Colonic mucosa (tissue), 4 donors: ENCODE measurements at regions not wholly inside any gene's neighbourhood (a gene's known extent, or its start where the extent isn't known, plus 50 kb on each side); places are given as distances from the start of the nearest gene placed in this dataset.

Experiments used
- DNase-seq: peaks from one replicate; pipeline ENCODE4 v3.0.0-alpha.2; 2020
- H3K27ac ChIP-seq: fragments of 200-600 bp; one replicate; pipeline ENCODE4 v1.8.0; 2021
- H3K27me3 ChIP-seq: fragments of 200-600 bp; one replicate; pipeline ENCODE4 v1.8.0; 2021
- H3K36me3 ChIP-seq: fragments of 200-600 bp; one replicate; pipeline ENCODE4 v1.8.0; 2021
- H3K4me1 ChIP-seq: fragments of 200-600 bp; one replicate; pipeline ENCODE4 v1.8.0; 2021; ENCODE audit warnings: mild to moderate bottlenecking
- H3K4me3 ChIP-seq: fragments of 200-600 bp; one replicate; pipeline ENCODE4 v1.8.0; 2021
- H3K9ac ChIP-seq, 2 donors: one replicate each; pipeline ENCODE4 v1.7.0; 2013; ENCODE audit warnings: control low read depth in 2 of 2, low read depth in 2 of 2, low read length in 2 of 2
- H3K9me3 ChIP-seq: fragments of 200-600 bp; one replicate; pipeline ENCODE4 v1.8.0; 2021
- intact Hi-C: fragments of 100-400 bp; cut with DNase I; formaldehyde crosslinking; loops from one replicate; pipeline ENCODE4 v1.14.1; 2022
- TF ChIP-seq, protein P1 (sequence below): fragments of 200-600 bp; IDR thresholded peaks from one replicate; pipeline ENCODE4 v1.8.0; 2022; ENCODE audit warnings: antibody characterized with exemption, mild to moderate bottlenecking
- donor health status: healthy.
- donor health status: DM: no; HTN: no; CAD: no.
- donor health status: DM: no; HTN: no; CAD: no.

DNA sequence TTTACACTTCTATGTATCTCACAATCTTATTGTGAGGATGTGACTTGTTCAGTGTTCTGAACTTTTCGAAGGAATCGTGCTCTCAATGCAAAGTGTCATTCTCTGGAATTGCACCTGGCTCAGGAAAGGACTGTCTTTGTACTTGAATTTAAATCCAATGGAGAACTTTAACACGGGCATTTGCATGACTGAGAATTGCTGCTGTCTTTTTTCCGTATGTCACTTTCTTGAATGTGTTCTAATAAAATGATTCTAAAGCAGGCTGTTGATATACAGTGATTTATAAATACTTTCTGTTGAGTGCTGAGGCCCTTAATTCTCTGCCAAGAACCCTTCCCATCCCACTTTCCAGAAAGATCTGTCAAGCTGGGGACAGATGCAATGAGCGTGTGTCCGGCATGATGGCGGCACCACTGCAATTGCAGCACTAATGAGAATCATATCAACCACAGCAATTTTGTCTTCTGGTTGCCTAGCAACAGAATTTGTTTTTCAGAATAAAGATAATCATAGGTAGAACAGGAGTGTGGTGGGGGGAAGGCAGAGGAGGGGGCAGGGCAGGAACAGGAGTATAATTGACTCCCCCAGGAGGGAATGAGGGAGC, 210.6 kb upstream of the UMPS start:
- DNase-seq = no peak
- H3K9me3 ChIP-seq = no peaks in the 10 kb centered on the region
- intact Hi-C loops = no loop called here
- no peaks in the 10 kb centered on the region for H3K27me3 ChIP-seq
- H3K9ac ChIP-seq = no peak overlapping the region
- no peak overlapping the region for H3K4me3 ChIP-seq
- TF ChIP-seq, protein P1, sequence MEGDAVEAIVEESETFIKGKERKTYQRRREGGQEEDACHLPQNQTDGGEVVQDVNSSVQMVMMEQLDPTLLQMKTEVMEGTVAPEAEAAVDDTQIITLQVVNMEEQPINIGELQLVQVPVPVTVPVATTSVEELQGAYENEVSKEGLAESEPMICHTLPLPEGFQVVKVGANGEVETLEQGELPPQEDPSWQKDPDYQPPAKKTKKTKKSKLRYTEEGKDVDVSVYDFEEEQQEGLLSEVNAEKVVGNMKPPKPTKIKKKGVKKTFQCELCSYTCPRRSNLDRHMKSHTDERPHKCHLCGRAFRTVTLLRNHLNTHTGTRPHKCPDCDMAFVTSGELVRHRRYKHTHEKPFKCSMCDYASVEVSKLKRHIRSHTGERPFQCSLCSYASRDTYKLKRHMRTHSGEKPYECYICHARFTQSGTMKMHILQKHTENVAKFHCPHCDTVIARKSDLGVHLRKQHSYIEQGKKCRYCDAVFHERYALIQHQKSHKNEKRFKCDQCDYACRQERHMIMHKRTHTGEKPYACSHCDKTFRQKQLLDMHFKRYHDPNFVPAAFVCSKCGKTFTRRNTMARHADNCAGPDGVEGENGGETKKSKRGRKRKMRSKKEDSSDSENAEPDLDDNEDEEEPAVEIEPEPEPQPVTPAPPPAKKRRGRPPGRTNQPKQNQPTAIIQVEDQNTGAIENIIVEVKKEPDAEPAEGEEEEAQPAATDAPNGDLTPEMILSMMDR = no peak
- H3K27ac ChIP-seq = no peak overlapping the region
- no peaks in the 10 kb centered on the region for H3K36me3 ChIP-seq
- no peaks in the 10 kb centered on the region for H3K4me1 ChIP-seq

DNA sequence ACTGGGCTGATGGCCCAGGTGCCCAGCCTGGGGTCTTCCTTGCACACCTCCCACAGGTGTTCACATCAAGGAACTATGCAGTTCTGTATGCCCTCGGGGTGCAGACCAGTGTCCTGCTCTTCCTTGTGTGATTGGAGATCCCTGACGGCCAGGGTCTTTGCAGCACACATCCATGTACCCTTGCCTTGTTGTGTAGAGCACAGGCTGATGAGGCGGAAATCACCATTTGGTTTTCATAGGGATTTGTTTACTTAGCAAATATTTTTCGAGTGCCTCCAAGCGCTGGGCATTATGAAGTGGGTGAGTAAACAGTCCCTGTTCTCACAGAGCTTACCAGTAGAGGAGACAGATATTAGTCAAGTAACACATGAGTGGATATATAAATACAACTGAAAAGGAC, 209.3 kb upstream of the UMPS start:
- Histone ChIP-seq H3K4me1 (no peaks in the 10 kb centered on the region), H3K9me3 (no peaks in the 10 kb centered on the region), H3K9ac (no peak overlapping the region), H3K27me3 (no peaks in the 10 kb centered on the region), H3K27ac (no peak overlapping the region), H3K4me3 (no peak overlapping the region), H3K36me3 (no peaks in the 10 kb centered on the region)
- intact Hi-C loops = no loop called here
- TF ChIP-seq, protein P1 = no peak
- DNase-seq = no peak

DNA sequence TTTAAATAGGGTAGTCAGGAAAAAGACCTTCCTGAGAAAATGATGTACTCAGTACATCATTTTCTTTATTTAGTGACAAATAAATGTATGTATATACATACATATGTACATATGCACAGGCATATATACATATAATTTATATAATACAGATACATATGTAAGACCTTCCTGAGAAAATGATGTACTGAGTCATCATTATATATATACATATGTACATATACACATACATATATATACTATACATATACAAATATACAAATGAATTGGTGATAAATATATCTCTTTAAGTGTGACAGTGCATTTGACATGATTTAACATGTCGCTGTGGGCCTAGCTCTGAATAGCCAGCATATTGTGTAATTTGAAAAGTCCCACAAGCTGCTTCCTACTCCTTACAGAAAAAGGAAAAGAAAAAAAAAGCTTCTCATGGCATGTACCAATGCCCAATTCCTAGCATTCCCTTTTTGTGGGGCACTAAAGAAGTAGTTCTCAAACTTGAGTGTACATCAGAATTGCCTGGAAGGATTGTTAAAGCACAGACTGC, 208.1 kb upstream of the UMPS start:
- DNase-seq = no peak
- intact Hi-C loops = no loop called here
- H3K36me3 ChIP-seq = no peaks in the 10 kb centered on the region

DNA sequence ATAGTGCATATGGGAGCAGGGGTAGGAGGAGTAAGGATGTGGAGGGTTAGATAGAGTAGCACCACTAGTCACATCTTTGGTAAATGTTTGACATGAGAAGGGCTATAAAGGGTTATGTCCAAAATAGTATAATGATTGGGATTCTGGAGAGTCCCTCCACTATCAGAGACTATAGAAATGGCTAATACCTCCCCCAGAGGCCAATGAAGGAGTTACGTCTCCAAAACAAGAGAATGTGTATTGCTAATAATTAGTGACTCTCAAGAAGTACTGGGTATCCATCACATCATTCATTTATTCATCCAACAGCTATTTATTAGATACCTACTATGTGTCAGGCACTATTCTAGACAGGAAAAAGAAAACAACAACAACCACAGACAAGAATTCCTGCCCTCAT, 203.7 kb upstream of the UMPS start:
- no peak for DNase-seq
- H3K27ac ChIP-seq = no peak overlapping the region
- H3K4me1 ChIP-seq = no peaks in the 10 kb centered on the region
- intact Hi-C loops = no loop called here
- no peak overlapping the region for H3K4me3 ChIP-seq
- no peaks in the 10 kb centered on the region for H3K27me3 ChIP-seq
- H3K36me3 ChIP-seq = no peaks in the 10 kb centered on the region
- TF ChIP-seq, protein P1 = no peak
- H3K9ac ChIP-seq = no peak overlapping the region
- no peaks in the 10 kb centered on the region for H3K9me3 ChIP-seq

More for the DNA sequence above, 208.1 kb upstream of the UMPS start:
- H3K9ac ChIP-seq = no peak overlapping the region
- H3K4me3 ChIP-seq = no peak overlapping the region
- H3K27me3 ChIP-seq = no peaks in the 10 kb centered on the region
- no peak overlapping the region for H3K27ac ChIP-seq
- TF ChIP-seq, protein P1 = no peak
- no peaks in the 10 kb centered on the region for H3K4me1 ChIP-seq
- H3K9me3 ChIP-seq = no peaks in the 10 kb centered on the region

DNA sequence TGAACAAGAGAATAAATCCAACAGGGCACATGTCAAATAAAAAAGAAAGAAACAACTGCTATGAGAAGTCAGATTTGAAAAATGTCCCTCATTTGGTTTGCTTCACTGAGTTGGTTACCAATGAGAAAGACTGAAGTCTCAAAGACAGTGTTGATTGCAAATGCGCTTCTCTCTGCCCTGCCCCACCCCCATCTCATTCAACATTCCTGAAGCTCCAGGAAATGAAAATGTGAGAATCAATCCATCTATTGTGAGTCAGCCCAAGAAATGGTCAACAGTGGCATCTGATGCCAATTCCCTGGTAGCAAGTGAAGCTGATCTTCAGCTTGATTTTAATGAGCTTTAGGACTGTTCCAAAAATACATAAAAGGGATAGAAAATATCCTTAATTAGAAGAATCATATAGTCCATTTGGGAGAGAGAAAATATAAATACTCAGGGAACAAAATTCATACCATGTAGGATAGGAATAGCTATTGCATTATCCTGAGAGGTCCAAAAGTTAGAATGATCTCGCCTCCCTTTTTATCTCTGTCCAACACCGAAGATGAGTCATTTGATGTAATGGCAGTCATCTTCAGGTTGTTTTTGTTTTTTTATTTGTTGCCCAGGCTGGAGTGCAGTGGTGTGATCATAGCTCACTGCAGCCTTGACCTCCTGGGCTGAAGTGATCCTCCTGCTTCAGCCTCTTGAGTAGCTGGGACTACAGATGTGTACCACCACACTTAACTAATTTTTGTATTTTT, 200.3 kb upstream of the UMPS start:
- Histone ChIP-seq H3K9me3 (no peaks in the 10 kb centered on the region), H3K9ac (no peak overlapping the region), H3K27me3 (no peaks in the 10 kb centered on the region), H3K4me3 (no peak overlapping the region), H3K27ac (no peak overlapping the region), H3K4me1 (no peaks in the 10 kb centered on the region), H3K36me3 (no peaks in the 10 kb centered on the region)
- intact Hi-C loops = no loop called here
- TF ChIP-seq, protein P1 = no peak
- DNase-seq = no peak
